HG03045 (cell line): ENCODE measurements at regions not wholly inside any gene's neighbourhood (a gene's known extent, or its start where the extent isn't known, plus 50 kb on each side); places are given as distances from the start of the nearest gene placed in this dataset.

Experiments
- ATAC-seq: cut with Tn5 transposase; IDR thresholded peaks from one replicate; pipeline ENCODE4 v1.9.1; 2021; ENCODE audit warnings: mild to moderate bottlenecking, moderate library complexity; ENCODE audit not compliant: unreplicated experiment

DNA sequence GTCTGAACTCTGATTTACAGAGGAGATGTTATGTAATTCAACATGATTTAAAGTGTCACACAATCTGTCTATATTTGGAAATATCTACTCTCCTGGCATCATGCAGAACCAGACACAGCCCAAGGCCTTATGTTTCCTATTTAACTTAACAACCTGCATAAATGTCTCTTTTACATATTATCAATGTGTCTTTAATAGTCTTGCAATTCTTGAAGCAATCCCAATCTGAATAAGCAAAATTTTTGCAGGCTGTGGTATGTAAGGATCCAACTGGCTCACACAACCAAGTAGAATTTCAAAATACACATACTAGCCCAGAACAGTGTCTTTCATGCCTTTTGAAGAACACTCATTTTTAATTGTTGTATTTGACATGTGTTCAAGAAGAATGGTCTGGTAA lies 443.2 kb downstream of the MAFB start:
- ATAC-seq, result no peak

GRCh38 chr20:40244286-40244685 lies 444.8 kb downstream of the MAFB start:
- no peak for ATAC-seq

GRCh38 chr20:40241596-40242343 lies 447.3 kb downstream of the MAFB start:
- ATAC-seq, result no peak

DNA sequence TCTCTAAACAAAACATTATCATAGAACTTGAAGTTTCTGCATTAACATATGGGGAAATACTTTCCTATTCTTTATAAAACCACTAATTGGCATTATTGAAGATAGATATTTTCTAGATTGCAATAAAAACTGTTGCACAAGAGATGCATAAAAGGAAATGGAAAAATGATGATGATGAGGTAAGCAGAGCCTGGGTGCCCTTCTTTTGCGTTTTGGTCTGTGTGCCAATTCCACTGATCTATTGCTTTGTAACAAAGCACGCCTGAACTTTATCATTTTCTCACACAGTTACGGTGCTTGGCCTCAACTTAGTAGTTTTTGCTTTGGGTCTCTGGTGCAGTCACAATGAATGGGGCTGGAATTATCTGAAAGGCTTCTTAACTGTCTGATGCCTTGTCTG lies 450.5 kb downstream of the MAFB start:
- no peak for ATAC-seq

- no peak for ATAC-seq
Observed at GRCh38 chr20:40234593-40234992, 454.4 kb downstream of the MAFB start.

- ATAC-seq, result no peak
Observed at GRCh38 chr20:40233406-40233805, 455.6 kb downstream of the MAFB start.

- no peak for ATAC-seq
Observed at GRCh38 chr20:40232756-40233155, 456.3 kb downstream of the MAFB start.

- ATAC-seq, result no peak
Observed at GRCh38 chr20:40232273-40232672, 456.8 kb downstream of the MAFB start.

DNA sequence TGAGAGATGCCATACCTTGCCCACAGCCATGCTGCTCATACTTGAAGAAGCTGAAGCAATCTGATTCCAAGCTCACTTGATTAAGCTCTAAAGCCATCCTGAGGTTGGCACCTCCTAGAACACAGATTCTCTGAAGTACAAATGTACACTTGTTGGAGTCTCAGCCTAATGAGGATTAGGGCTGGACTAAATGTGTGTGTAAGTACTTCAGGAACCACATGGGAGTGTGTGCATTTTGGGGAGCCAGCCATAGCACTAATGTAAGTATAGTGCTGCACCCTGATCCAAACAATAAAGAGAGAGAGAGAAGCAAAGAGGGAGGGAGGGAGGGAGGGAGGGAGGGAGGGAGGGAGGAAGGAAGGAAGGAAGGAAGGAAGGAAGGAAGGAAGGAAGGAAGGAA lies 458.6 kb downstream of the MAFB start:
- no peak for ATAC-seq

DNA sequence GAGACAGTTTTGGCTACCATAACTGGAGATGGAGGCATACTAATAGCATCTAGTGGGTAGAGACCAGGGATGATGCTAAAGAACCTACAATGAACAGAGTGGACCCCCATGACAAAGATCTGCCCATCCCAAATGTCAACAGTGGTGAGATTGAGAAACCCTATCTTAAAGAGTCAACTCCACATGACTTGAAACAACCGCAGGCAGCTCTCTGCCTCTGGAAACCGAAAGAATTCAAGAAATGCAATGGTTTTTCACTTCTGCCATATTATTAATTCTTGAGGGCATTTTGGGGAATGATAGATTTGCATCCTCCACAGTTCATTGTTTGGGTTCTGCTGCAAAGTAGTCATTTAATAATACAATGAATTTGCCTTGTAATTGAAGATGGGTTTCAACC lies 463.4 kb downstream of the MAFB start:
- no peak for ATAC-seq

DNA sequence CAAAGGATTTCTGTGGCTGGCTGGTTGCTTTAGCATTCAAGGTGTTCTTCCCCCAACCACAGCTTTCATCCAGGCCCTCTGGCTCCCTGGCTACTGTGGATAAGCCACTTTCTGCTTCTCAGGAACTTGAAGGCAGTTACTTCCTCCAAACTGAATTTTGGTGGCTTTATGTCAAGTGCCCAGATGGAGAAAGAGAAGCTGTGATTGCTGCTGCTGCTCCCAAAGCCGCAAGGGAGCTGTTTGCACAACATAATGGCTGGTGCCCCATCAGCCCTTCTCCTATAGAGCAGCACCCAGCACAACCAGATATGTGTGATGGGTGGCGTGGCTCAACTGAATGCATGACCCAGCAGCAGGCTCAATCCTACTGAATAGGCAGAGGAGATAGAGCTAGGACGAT lies 465.2 kb downstream of the MAFB start:
- no peak for ATAC-seq

GRCh38 chr20:40218971-40219370 lies 470.1 kb downstream of the MAFB start:
- no peak for ATAC-seq

DNA sequence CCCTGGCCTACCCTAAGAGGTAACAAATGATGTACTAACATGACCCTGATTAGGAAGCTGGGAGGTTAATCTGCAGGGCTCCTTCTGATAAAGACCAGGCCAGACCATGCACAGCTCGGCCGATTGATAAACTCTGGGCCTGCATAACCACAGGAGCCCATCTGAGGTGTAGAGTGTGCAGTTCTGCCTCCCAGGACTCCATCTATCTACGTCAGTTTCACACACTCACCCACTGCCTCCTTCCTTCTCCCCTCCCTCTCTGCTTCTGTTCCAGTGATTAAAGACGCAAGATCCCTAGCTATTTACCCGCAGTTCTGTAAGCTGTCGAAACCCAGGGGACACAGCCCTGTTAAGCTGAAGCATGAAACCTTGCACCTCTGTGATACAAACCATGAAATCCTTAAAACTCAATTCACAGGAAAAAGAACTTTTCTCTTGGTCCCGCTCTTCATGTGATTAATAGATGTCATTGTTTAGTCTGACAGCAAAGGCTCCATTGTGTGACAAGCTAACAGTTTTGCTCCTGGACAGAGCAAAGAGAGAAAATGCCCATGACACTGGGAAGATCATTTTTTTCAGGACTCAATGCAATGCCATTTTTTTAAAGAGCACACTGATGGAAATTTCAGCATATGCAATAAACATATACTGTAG lies 470.6 kb downstream of the MAFB start:
- ATAC-seq, result no peak

DNA sequence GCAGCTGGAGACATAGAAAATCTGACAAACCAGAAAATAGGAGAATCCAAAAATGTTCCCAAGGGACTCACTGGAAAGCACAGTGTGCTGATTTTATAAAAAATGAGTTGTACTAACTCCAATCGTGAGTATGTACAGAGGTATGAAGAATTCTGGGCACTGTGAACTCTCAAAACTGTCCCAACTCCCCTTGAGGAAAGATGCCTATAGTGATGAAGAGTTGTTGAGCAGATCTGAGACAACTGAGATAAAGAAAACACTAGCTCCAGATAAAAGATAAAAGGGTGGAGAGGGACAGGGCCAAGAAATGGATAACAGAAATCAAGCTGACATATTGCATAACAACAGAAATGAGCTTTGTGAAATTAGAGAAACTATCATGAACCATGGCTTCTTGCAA lies 481.4 kb downstream of the MAFB start:
- ATAC-seq, result no peak

DNA sequence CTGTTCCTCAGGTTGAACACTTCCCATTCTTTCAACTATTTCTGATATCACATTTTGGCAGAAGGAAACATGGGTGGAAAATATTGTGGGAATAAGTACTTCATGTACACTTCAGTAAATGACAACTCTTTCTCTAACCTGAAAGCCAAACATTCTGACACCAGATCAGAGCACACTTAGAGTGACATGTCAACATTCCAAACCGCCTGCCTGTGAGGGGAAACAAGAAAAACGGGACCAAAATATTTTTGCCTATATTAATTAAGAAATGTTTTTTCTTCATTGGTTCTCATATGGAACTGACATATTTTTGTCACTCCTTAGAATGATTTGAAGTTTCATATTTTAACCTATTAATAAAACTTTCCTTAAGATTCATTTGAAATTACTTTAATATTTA lies 483.1 kb downstream of the MAFB start:
- ATAC-seq, result no peak

- no peak for ATAC-seq
Observed at GRCh38 chr20:40203032-40203431, 486.0 kb downstream of the MAFB start.

DNA sequence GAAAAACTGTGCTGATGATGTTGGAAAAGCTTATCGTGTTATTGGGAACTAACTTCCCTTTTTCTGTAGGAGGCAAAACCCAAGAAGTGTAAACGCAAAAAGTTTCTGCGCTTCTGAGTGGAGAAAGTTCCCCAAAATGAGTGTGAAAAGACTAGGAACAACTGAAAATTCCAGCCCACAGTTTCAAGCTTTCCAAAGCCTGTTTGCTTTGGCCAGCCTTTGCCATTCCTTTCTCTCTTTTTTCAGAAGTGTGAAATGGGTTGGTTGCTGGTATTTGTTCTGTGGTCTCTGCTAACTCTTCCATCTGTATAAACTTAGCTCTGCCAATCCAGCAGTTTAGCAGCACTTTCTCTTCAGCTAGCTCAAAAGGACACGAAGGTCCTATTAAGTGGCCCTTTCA lies 491.3 kb downstream of the MAFB start:
- ATAC-seq, result no peak

- ATAC-seq, result no peak
Observed at GRCh38 chr20:40196846-40197436, 492.1 kb downstream of the MAFB start.

DNA sequence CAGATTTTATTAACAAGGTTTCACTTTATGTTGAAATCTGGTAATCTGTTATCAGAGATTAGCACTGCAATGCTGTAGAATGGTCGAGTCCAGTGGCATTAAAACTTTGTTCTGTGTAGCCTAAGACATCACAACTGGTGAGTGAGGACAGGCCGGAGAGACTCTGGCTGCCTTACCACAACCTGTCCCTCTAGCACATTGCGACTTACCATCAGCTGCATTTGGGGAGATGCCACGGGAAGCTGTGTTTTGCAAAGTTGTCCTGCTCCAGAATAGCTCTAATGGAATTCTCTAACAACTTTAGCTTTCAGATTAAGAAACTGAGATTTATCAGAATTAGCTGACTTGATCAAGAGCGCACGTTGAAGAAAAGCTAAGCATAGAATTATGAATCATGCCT lies 493.3 kb downstream of the MAFB start:
- no peak for ATAC-seq

- ATAC-seq, result no peak
Observed at GRCh38 chr20:40192529-40192928, 496.5 kb downstream of the MAFB start.

GRCh38 chr20:40192081-40192480 lies 497.0 kb downstream of the MAFB start:
- no peak for ATAC-seq

GRCh38 chr20:40191573-40191972 lies 497.5 kb downstream of the MAFB start:
- ATAC-seq, result no peak
